ENCODE measurements at regions not wholly inside any gene's neighbourhood (a gene's known extent, or its start where the extent isn't known, plus 50 kb on each side); places are given as distances from the start of the nearest gene placed in this dataset.

- TF ChIP-seq, protein P1, sequence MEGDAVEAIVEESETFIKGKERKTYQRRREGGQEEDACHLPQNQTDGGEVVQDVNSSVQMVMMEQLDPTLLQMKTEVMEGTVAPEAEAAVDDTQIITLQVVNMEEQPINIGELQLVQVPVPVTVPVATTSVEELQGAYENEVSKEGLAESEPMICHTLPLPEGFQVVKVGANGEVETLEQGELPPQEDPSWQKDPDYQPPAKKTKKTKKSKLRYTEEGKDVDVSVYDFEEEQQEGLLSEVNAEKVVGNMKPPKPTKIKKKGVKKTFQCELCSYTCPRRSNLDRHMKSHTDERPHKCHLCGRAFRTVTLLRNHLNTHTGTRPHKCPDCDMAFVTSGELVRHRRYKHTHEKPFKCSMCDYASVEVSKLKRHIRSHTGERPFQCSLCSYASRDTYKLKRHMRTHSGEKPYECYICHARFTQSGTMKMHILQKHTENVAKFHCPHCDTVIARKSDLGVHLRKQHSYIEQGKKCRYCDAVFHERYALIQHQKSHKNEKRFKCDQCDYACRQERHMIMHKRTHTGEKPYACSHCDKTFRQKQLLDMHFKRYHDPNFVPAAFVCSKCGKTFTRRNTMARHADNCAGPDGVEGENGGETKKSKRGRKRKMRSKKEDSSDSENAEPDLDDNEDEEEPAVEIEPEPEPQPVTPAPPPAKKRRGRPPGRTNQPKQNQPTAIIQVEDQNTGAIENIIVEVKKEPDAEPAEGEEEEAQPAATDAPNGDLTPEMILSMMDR (IDR thresholded peaks at IDR 0.05) = no peak
- TF ChIP-seq POLR2A (IDR thresholded peaks at IDR 0.05) = no peak
Observed at GRCh38 chr11:13223112-13223511, 54.5 kb upstream of the BMAL1 start.

All from prostate gland (tissue), 2 donors.